GM21529 (cell line): ENCODE measurements at regions not wholly inside any gene's neighbourhood (a gene's known extent, or its start where the extent isn't known, plus 50 kb on each side); places are given as distances from the start of the nearest gene placed in this dataset.

Experiments used
- ATAC-seq: cut with Tn5 transposase; IDR thresholded peaks from one replicate; pipeline ENCODE4 v1.9.1; 2021; ENCODE audit not compliant: unreplicated experiment

DNA sequence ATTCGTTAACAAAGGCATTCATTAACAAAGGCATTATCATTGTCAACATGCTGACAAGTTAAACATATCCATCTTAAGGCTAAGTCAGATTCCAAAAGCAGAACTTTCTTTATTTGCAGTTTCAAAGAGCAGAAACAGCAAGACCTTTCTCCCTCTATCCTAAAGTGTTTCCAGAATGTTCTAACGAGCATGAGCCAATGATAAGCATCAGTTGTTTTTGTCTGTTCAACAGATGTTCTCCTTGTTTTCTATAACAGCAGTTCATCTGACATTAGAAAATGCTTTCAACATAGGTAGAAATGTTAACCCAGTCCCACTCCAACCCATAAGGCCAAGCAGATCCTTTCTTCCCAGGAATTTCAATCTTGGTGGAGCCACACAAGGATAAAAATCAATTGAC, 77.6 kb upstream of the POMGNT2 start:
- no peak for ATAC-seq

DNA sequence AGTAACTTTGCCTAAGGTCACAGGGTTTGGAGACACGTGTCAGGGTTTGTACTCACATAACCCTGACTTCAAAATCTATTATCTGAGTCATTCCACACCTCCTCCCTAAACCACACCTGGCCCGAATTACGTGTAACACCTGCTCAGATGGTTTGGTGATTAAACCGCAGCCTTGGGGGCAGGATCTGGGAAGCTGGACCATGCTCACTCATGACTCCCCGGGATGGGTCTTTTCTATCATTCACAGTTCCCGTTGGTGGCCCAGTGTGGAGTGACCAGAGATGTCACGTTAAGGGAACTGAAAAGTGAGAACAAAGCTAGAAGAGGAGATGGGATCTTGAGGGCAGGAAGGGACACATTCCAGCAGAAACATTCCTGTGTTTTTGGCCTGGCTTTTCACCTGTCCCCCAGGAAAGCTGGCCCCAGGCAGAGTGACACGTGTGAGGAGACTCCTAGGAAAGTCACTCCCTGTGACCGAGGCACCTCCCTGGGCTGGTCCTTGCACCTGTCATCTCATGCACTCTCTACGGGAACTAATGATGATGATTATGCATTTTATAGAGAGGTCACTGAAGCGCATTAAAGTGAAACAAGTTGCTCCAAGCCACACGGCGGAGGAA, 75.4 kb upstream of the POMGNT2 start:
- ATAC-seq: peak; percentile 70

DNA sequence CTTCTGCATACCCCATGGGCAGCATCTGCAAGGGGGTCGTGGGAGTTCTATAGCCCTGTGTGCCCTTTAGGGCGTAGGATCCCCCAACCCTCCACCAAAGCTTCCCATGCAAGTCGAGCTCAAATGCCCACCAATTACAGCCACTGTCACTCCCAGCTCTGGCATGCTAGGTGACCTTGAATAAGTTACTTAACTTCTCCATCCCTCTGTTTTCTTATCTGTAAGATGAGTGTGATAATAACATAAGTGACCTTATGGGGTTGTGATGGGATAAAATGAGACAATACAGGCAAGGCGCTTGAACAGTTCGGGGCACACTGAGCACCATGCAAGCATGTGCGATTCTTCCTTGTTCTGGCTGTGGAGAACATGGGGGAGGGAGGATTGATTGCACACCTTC, 74.8 kb upstream of the POMGNT2 start:
- ATAC-seq: no peak

DNA sequence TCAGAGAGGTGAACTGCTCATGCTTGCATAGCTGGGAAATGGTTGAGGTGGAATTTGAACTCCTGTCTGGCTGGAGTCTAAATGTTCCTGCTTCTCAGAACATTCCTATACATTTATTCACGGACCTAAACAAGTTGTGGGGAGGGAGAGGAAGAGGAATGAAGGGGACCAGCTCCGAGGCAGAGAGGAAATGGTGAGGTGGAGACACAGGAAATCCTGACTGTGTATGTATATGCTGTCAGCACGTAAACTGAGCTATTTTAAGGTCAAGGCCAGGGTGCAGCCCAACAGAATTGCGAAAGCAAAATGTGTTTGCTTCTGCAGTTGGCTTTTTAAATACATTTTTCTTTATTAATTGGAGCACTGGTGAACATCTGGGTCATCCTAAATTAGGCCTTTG, 74.1 kb upstream of the POMGNT2 start:
- ATAC-seq: peak; percentile 50

DNA sequence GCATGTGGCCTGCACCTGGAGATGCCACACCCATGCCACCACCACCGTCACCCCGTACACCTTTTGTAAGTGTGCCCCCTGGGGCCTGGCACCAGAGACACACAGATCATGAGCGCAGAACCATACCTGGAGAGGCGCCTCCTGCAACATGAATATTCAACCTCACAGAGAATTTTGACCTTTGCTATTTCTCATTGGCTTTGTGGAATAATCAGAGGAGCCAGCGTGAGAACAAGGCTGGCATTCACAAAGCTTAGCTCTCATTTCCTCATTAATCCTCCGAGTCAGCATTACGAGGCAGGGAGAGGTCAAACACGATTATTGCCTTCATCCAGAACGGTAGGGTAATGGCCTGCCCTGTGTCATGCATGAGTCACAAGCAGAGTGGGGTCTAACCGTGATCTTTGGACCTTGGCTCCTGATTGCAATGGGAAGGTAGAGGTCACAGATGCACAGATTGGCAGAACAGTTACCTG, 73.0 kb upstream of the POMGNT2 start:
- ATAC-seq: no peak

DNA sequence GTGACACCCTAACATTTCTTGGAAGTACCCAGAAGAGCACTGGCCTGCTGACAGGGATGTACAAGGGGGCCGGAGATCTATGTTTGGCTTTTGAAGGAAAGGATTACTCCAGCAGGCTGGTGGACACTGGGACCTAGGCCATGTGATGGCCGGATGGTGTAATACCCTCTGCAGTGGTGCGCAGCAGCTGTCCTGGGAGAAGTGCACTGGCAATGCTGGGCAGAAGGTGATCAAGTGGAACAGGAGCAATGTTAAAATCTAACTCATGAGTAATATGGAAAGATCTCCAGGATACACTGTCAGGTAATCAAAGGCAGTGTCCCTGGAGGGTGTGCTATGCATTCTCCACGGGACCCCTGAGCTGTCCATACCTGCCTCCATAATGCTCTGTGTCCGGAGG, 71.2 kb upstream of the POMGNT2 start:
- ATAC-seq: no peak

DNA sequence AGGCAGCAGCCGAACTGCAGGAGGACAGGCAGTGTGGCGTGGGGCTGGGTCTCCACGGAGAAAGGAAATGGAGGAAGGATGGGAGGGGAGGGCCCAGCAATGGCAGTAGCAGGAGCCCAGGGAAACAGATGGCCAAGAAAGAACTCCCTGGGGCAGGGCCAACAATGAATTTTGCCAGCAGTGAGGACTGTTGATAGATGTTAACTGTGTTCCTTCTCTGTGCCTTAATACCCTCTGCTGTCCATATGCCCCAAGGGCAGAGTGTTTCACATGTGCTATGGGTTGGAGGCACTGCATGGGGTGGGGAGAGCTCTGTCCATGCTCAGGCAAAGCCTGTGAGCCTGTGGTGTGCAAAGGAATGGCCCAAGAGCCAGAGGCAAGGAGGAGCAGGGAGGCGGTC, 70.8 kb upstream of the POMGNT2 start:
- no peak for ATAC-seq

DNA sequence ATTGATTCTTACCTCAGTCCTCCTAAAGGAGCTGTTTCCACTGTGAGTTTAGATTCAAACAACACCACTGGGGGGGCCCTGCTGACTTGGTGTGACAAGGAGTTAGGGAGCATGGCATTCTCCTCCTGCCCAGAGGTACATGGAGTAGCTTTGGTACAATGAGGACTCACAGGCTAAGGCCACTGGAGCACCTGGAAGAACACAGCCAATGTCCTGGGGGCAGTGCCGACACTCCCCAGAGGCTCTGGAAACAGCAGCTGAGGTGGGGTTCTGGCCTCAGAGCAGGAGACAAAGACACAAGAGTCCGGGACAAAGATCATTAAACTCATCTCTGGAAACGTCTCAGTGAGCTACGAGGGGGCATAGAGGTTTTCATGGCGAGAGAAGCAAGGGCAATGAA, 69.7 kb upstream of the POMGNT2 start:
- no peak for ATAC-seq

DNA sequence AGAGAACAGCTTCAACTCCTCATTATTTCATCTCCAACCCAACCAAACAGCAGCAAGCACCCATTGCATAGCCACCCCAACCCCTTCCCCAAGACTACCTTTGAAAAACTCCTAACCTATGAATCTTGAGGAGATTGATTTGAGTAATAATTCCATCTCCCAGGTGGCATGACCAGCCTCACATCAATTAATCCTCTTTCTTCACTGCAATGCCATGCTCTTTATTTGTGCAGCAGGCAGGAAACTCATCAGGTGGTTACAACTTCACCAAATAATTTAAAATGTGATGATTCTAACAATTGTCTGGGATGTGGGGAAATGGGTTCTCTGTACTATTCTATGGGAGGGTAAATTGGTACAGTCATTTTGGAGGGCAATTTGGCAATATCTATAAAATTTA, 68.1 kb upstream of the POMGNT2 start:
- no peak for ATAC-seq

DNA sequence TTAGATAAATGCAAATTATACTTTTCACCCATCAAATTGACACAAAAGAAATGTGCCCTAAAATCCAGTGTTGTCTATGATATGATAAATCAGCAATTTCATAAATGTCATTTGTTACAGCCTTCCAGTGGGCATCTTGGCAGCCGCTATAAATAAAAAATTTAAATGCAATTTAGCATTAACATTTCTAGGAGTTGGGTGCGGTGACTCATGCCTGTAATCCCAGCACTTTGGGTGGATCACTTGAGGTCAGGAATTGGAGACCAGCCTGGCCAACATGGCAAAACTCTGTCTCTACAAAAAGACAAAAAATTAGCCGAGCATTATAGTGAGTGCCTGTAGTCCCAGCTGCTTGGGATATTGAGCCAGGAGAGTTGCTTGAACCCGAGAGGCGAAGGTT, 65.9 kb upstream of the POMGNT2 start:
- ATAC-seq: no peak

DNA sequence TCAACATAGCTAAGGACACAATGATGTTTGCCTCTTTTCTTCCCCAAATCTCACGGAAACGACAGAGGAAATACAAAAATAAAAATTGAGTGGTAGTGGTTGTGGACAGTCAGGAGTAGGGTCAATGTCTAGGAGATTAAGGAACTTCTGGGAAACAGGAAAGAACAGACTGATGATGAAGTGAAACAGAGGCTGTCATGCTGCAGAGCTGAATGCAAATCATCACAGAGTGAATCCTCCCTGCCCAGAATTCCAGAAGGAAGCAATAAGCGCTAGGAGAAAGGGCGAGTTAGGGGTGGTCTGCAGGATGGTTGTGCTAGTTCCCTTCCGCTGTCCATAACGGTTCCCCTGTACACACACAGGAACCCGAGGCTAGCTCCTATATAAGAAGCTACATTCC, 64.7 kb upstream of the POMGNT2 start:
- ATAC-seq: no peak

DNA sequence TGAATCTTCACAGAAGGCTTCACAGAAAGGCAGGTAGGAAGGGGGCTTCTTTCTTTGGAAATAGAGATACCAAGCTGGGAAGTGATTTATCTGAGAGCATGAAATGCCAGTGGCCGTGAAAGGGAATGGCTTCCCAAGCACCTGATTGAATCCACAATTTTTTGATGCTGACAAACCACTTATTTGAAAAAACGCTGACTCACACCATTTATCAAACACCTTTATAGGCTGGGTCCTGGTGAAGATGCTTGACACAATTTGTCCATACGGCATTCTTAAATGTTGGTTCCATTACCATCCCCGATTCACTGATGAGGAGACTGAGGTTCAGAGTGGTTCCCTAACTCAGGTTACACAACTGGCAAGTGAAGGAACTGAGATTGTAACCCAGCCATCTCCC, 64.1 kb upstream of the POMGNT2 start:
- no peak for ATAC-seq

DNA sequence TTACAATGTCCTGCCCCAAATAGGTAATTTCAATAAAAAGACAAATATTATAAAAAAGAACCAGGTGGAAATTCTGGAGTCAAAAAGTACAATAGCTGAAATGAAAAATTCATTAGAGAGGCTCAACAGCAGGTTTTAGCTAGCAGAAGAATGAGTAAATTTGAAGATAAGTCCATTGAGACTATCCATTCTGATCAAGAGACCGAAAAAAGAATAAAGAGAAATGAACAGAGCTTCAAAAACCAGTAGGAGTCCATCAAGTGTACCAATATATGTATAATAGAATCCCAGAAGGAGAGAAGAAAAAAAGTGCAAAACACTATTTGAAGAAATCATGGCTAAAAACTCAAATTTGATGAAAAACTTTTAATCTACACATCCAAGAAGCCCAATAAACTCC, 60.5 kb upstream of the POMGNT2 start:
- ATAC-seq: no peak

DNA sequence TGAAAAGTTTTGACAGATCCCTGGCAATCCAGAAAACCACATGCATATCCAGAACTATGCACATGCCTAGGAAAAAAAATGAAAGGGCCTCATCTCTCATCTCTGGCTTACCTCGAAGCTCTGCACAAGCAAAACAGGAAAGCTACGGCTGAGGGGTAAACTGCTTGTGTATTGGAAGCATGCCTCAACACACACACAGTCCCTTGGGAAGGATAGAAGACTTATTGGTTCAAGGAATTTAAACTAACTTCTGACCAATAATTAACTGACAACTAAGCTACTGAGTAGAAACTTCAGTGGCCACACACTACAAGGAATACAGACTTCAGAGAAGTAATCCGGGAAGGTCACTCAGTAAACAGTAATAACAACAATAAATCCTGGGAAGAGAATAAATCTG, 59.9 kb upstream of the POMGNT2 start:
- no peak for ATAC-seq

DNA sequence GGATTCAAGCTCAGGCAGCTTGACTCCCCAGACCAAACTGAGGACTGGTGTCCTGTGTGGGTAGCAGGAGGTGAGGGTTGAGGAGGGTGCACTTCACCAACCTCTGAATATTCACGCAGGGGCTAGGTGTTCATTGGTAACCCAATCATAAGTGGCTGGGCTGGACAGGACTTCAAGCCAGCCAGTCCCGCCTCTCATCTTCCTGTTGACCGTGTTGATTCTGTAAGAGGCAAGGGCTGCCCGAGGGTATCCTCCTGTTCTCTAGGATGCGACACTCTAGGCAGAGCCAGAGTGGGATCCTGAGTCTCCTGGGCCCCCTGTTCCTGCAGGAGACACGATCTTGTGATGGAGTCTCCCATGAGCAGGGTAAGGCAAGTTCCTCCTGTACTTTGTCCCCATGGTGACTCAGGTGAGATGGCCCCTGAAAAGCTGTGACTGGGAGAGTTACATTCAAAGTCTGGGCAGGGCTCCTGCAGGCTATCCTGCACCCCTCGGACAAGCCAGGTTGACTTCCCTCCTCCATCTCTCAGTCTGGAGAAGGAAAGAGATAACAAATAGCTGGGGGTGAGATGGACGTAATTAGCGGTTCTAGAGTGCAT, 58.1 kb upstream of the POMGNT2 start:
- ATAC-seq: no peak

DNA sequence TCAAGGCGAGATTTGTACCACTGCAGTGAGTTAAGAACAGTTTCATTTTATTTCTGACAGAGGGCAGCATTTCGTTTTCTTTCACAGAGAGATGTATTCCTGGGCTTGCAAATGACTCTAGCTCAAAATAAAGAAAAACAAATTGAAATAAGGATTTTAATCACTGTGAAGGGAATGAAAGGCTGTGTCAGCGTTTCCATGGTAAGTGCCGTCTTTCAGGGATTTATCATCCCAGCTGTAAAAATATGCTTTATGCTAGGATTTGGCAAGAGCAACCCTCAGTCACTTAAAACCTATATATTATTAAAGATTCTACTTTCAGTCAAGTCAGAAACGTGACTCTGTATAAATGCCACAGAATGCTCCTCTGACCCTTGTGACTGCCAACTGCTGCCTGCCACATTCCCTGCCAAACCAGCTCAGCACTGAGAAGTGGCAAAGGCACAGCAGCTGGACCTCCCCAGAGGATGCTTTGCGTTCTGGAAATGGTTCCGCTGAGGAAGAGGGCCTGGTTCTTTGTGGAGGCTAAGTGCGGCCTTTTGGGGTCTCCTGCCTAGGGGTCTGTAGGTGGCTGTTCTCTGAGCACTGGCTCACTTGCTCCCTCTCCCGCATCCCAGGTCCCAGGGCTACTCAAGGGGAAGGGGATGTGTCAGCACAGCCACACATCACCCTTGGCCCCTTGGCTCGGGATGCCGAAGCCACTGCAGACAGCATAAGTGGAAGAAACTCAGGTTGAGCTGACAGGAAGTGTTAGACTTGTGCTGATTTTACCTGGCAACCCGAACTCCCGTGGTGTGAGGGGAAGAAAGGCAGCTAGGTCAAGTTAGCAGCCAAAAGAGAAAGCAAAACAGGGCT, 56.6 kb upstream of the POMGNT2 start:
- no peak for ATAC-seq

DNA sequence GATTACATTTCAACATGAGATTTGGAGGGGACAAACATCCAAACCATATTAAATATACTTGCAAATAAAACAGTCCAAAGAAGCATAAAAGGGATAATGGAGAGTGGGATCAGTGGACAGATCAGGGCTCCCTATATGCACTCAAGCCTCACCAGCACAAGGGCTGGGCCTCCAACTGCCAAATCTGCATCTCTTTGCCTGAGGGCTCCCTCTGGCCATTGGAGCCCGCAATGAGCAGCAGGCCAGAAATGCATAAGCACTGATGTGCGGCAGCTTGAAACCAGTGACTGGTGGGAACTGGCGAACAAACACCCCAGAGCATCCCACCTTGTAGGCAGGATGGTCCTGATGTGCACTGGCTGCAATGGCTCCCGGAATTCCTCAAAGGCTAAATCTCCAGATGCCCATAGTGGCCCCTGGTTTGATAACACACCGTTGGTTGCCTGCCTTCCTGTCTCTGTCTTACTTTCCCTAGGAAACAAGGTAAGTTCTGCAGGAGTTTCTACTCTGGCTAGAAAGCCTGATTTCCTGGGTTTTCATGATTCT, 55.9 kb upstream of the POMGNT2 start:
- ATAC-seq: no peak

DNA sequence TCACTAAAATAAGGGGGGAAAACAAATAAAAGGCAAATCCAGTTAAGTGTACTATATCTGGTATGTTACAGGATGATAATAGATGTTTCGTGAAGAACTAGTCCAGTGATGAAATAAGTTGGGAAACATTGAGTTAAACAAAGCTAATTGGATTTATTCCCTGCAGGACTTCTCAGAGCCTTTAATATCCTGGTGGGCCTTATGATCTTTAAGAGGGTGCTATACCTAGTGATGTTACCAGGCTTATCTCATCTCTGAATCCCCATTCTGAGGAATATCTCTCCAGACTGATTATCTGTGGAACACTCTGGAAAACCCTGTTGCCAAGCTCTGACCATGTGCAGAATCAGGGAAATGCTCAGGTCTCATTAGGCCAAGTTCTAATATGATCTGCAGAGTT, 54.8 kb upstream of the POMGNT2 start:
- no peak for ATAC-seq

DNA sequence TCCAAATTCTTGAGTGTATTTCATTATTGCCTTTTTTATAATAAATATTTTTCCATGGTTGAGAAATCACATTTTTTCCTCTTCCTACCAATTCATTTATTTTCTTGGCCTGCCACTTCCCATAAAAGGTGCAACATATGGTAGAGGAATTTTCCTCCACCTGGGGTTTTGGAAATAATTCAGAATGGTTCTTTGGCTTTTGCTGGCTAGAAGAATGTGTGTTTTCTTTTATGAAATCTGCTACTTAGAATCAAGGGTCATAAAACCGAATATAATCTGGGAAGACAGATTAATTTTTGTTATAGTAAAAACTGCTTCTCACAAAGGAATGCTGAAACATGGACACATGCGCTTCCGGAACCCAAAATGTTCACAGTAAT, 54.0 kb upstream of the POMGNT2 start:
- no peak for ATAC-seq

DNA sequence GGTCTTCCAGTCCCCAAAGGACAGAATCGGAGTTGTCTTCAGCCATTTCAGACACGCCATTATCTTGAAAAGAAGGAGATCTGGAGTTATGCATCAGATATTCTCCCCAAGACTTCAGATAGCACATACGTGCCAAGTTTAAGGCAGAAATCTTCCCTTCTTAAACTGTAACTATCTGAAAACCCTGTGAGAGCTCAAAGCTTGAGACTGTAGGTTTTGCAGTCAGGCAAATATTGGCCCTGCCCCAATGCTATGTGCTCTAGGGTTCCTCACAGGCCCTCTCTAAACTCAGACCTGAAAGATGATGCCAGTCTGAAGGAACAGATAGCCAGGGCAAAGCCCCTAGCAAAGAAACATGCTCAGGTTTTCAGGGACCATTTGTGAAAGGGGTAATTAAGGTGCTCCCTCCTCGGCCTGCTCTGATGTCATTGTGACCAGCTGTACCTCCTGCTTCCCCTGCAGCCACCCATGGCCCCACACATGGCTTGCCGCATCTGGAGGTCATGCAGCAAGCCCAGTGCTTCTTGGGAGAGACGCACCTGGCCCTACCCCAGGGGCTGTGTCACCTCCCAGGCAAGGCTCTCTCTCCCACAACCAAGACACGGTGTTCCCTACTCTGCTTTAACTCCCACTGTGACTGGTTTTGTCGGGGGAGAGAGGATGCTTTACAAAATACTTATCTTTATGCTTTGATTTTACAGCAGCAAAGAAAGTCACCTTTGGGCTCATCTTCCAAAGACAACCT, 53.4 kb upstream of the POMGNT2 start:
- no peak for ATAC-seq

DNA sequence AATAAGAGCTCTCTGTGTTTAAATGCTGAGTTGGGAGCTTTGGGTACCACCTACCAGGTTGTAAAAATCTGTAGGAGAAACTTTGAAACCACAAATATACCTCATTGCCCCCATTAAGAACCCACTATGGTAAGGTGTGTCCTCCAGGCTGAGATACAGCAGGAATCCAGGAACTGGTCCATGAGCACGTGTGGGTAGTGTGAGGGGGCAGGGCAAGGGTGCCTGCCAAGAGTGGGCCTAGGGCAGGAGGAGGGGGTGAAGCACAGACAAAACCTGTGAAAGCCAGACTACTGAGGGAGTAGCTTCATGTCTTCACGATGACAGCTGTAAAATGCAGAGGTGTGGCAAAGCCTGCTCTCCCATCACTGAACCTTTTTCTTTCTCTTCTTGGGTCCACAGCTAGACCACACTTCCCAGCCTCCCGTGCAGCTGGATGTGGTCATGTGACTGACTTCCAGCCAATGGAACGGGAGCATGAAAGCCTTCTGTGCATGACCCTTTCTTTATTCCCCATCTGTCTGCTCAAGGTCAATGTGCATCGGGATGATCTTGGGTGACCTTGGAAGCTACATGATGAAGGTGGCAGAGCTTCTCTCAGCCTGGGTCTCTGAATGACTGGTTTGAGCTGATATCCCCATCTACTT, 51.1 kb upstream of the POMGNT2 start:
- no peak for ATAC-seq
